Peyer's patch (tissue), 4 donors: ENCODE measurements at regions not wholly inside any gene's neighbourhood (a gene's known extent, or its start where the extent isn't known, plus 50 kb on each side); places are given as distances from the start of the nearest gene placed in this dataset.

Experiments
- DNase-seq, 3 donors: peaks; one replicate each; pipeline ENCODE4 v3.0.0-alpha.2; 2017 to 2019
- H3K27ac ChIP-seq, 4 donors: fragments of 200-600 bp; sonication (generic); one replicate each; pipeline ENCODE4 v1.5.1; 2016 to 2019
- H3K27me3 ChIP-seq, 2 donors: fragments of 200-600 bp; sonication (generic); one replicate each; pipeline ENCODE4 v1.5.1; 2019
- H3K36me3 ChIP-seq, 3 donors: fragments of 200-600 bp; sonication (generic); one replicate each; pipeline ENCODE4 v1.5.1; 2016 to 2019
- H3K4me1 ChIP-seq, 4 donors: fragments of 200-600 bp; sonication (generic); one replicate each; pipeline ENCODE4 v1.5.1; 2016 to 2019
- H3K4me3 ChIP-seq, 4 donors: fragments of 200-600 bp; sonication (generic); 1 replicate in 3 of 4; 2 replicates in 1 of 4; pipeline ENCODE4 v1.5.1; 2016 to 2019; ENCODE audit warnings: mild to moderate bottlenecking in 1 of 4
- H3K9me3 ChIP-seq, 4 donors: fragments of 200-600 bp; sonication (generic); one replicate each; pipeline ENCODE4 v1.5.1; 2016 to 2019; ENCODE audit warnings: mild to moderate bottlenecking in 1 of 4
- POLR2A ChIP-seq, 2 donors: fragments of 450-650 bp; IDR thresholded peaks; one replicate each; pipeline ENCODE4 v1.5.1; 2017; ENCODE audit warnings: antibody characterized with exemption in 2 of 2, mild to moderate bottlenecking in 2 of 2, moderate library complexity in 2 of 2
- TF ChIP-seq, protein P1 (sequence below), 6 experiments: fragments of 450-650 bp in 4 of 6; fragments of 200-600 bp in 2 of 6; sonication (generic) in 1 of 6; IDR thresholded peaks; one replicate each; pipeline ENCODE4 v1.5.1; 2017 to 2019; ENCODE audit warnings: antibody characterized with exemption in 6 of 6, mild to moderate bottlenecking in 3 of 6, moderate library complexity in 1 of 6

DNA sequence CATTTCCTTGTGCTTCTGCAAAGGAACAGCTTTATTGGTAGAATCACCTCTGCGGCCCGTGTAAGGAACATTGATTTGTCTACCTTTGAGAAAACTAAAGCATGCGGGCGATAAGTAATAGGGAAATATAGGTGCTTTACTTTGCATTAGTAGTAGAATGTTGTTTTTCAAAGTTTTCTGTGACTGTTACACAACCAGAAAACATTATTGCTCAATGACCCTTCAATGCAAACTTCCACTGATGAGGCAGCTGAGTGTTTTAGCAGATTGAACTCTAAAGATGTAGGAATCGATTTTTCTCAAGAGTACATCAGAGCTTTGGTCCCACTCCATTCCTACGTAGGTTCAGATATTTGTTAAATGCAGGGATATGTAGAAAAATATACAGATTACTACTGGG, 427.8 kb downstream of the DNAJB9 start:
- TF ChIP-seq POLR2A (IDR thresholded peaks at IDR 0.05): no peak
- TF ChIP-seq, protein P1, sequence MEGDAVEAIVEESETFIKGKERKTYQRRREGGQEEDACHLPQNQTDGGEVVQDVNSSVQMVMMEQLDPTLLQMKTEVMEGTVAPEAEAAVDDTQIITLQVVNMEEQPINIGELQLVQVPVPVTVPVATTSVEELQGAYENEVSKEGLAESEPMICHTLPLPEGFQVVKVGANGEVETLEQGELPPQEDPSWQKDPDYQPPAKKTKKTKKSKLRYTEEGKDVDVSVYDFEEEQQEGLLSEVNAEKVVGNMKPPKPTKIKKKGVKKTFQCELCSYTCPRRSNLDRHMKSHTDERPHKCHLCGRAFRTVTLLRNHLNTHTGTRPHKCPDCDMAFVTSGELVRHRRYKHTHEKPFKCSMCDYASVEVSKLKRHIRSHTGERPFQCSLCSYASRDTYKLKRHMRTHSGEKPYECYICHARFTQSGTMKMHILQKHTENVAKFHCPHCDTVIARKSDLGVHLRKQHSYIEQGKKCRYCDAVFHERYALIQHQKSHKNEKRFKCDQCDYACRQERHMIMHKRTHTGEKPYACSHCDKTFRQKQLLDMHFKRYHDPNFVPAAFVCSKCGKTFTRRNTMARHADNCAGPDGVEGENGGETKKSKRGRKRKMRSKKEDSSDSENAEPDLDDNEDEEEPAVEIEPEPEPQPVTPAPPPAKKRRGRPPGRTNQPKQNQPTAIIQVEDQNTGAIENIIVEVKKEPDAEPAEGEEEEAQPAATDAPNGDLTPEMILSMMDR (IDR thresholded peaks at IDR 0.05): no peak
- H3K4me1 ChIP-seq: no peaks in the 10 kb centered on the region
- H3K36me3 ChIP-seq: no peaks in the 10 kb centered on the region
- no peak overlapping the region for H3K27ac ChIP-seq
- no peak for DNase-seq
- H3K9me3 ChIP-seq: no peaks in the 10 kb centered on the region
- H3K27me3 ChIP-seq: no peaks in the 10 kb centered on the region
- H3K4me3 ChIP-seq: no peak overlapping the region

DNA sequence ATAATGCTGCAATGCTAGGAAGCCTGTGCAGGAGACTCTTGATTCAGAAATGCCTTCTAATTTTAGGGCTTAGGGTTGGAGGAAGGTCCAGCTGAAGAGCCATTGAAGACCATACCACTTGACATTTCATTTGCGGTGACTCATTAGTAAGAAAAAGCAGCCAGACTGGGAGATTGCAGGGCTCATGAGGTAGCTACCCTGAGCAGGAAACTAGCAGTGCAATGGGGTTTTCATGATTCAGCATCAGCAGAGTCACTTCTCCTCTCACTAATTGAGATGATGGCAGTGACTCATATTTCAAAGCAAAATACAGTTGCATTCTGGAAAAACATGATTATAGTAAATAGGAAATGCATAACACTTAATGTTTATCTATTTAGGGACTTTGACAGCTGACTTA, 434.1 kb downstream of the DNAJB9 start:
- Histone ChIP-seq H3K27me3 (no peaks in the 10 kb centered on the region), H3K9me3 (no peaks in the 10 kb centered on the region), H3K4me3 (no peak overlapping the region), H3K4me1 (no peaks in the 10 kb centered on the region), H3K36me3 (no peaks in the 10 kb centered on the region), H3K27ac (no peak overlapping the region)
- DNase-seq: no peak
- TF ChIP-seq, protein P1 (IDR thresholded peaks at IDR 0.05): no peak
- TF ChIP-seq POLR2A (IDR thresholded peaks at IDR 0.05): no peak

DNA sequence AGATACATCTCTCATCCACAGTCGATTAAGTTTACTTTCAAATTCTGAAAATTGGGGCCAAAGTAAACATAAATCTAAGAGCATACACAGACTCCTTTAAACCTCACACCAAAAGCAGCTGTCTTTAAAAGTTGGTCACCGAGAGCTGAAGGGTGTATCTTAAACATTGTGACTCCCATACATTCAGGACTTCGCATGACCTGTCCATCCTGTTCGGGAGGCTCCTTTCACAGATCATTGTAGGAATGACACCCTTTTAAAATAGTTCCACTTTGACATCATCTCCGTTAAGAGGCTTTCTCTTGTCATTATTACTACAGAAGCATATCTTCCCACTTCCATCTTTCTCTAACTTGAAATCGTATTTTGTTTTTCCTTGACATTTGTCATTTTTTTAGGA, 440.0 kb downstream of the DNAJB9 start:
- Histone ChIP-seq H3K27ac (no peak overlapping the region), H3K9me3 (no peaks in the 10 kb centered on the region), H3K27me3 (no peaks in the 10 kb centered on the region), H3K4me3 (no peak overlapping the region), H3K36me3 (no peaks in the 10 kb centered on the region), H3K4me1 (no peaks in the 10 kb centered on the region)
- DNase-seq: no peak
- TF ChIP-seq, protein P1 (IDR thresholded peaks at IDR 0.05): no peak
- no peak for TF ChIP-seq POLR2A (IDR thresholded peaks at IDR 0.05)

DNA sequence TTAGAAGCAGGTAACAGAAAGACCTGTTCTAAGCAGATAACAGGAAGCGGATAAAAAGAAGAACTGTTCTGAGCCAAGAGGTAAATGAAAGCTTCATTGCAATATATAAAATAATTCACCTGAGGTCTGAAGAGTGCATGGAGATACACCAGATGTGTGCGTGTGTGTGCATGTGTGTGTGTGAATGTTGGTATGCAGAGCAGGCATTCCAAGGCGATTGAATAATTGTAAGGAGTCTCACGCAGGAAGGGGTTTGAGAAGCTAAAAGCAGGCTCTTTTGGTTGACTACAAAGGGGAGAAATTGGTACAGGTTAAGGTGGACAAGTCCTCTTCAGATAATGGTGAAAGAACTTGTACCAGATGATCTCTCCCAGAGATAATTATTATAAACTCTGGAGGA, 450.6 kb downstream of the DNAJB9 start:
- no peak for DNase-seq
- Histone ChIP-seq H3K27ac (no peak overlapping the region), H3K36me3 (no peaks in the 10 kb centered on the region), H3K4me1 (no peaks in the 10 kb centered on the region), H3K9me3 (peaks cover 0 to 6% (median 0%) of the 10 kb centered on the region in 4 donors), H3K4me3 (no peak overlapping the region), H3K27me3 (no peaks in the 10 kb centered on the region)
- TF ChIP-seq, protein P1 (IDR thresholded peaks at IDR 0.05): no peak
- TF ChIP-seq POLR2A (IDR thresholded peaks at IDR 0.05): no peak

DNA sequence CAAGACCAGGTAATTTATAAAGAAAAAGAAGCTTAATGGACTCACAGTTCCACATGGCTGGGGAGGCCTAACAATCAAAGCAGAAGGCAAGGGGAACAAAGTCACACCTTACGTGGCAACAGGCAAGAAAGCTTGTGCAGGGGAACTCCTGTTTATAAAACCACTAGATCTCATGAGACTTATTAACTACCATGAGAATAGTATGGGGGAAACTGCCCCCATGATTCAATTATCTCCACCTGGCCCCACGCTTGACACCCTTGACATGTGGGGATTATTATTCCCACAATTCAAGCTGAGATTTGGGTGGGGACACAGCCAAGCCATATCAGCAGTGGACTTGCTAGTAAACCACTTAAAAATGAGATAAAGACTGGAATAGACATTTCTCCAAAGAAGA, 451.7 kb downstream of the DNAJB9 start:
- TF ChIP-seq, protein P1 (IDR thresholded peaks at IDR 0.05): no peak
- TF ChIP-seq POLR2A (IDR thresholded peaks at IDR 0.05): no peak
- H3K4me1 ChIP-seq: no peaks in the 10 kb centered on the region
- H3K9me3 ChIP-seq: peaks cover 0 to 6% (median 0%) of the 10 kb centered on the region in 4 donors
- no peaks in the 10 kb centered on the region for H3K27me3 ChIP-seq
- H3K36me3 ChIP-seq: no peaks in the 10 kb centered on the region
- no peak overlapping the region for H3K4me3 ChIP-seq
- no peak overlapping the region for H3K27ac ChIP-seq
- no peak for DNase-seq

DNA sequence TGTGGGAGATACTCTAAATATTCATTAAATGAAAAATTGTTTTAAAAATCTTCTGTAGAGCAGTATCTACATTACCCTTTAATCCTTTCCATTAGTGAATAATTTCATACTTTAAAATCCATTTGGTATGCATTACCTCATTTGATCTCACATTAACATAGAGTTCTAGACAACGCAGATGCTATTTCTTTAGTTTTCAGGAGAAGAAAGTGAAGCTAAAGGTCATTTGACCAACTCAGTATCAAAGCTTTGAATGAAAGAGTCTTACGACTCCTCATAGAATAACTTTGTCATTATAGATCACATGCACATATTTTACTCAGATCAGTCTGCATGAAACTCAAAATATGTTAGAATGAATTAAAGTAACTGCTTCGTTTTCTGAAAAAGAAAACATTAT, 460.2 kb downstream of the DNAJB9 start:
- Histone ChIP-seq H3K27me3 (no peaks in the 10 kb centered on the region), H3K4me3 (no peak overlapping the region), H3K9me3 (peaks cover 0 to 9% (median 0%) of the 10 kb centered on the region in 4 donors), H3K4me1 (no peaks in the 10 kb centered on the region), H3K36me3 (no peaks in the 10 kb centered on the region), H3K27ac (no peak overlapping the region)
- no peak for DNase-seq
- TF ChIP-seq, protein P1 (IDR thresholded peaks at IDR 0.05): no peak
- no peak for TF ChIP-seq POLR2A (IDR thresholded peaks at IDR 0.05)
